ENCODE measurements at regions not wholly inside any gene's neighbourhood (a gene's known extent, or its start where the extent isn't known, plus 50 kb on each side); places are given as distances from the start of the nearest gene placed in this dataset.

GRCh38 chr4:20431543-20431951 is 179.8 kb downstream of the SLIT2 start:
- Mint-ChIP-seq H3K4me3 (no peak overlapping the region), H3K4me1 (peaks cover 15% of the 10 kb centered on the region), H3K27ac (ENCODE audit: unreplicated experiment) (no peak overlapping the region), H3K9me3 (no peaks in the 10 kb centered on the region), H3K27me3 (ENCODE audit: low read depth) (no peaks in the 10 kb centered on the region), H3K36me3 (ENCODE audit: low read depth) (no peaks in the 10 kb centered on the region)
- no peak for TF ChIP-seq CTCF (conservative IDR thresholded peaks at IDR 0.05)
- DNase-seq (ENCODE audit: low read depth, low spot score): no peak

- Mint-ChIP-seq H3K4me1 (peaks cover 15% of the 10 kb centered on the region), H3K36me3 (ENCODE audit: low read depth) (no peaks in the 10 kb centered on the region), H3K9me3 (no peaks in the 10 kb centered on the region), H3K27me3 (ENCODE audit: low read depth) (no peaks in the 10 kb centered on the region), H3K27ac (ENCODE audit: unreplicated experiment) (no peak overlapping the region), H3K4me3 (no peak overlapping the region)
- no peak for TF ChIP-seq CTCF (conservative IDR thresholded peaks at IDR 0.05)
- DNase-seq (ENCODE audit: low read depth, low spot score): no peak
Observed at GRCh38 chr4:20432088-20432487, 180.4 kb downstream of the SLIT2 start.

- no peak for TF ChIP-seq CTCF (conservative IDR thresholded peaks at IDR 0.05)
- Mint-ChIP-seq H3K36me3 (ENCODE audit: low read depth) (no peaks in the 10 kb centered on the region), H3K4me1 (peaks cover 15% of the 10 kb centered on the region), H3K27ac (ENCODE audit: unreplicated experiment) (no peak overlapping the region), H3K27me3 (ENCODE audit: low read depth) (no peaks in the 10 kb centered on the region), H3K4me3 (no peak overlapping the region), H3K9me3 (peaks cover 4% of the 10 kb centered on the region)
- DNase-seq (ENCODE audit: low read depth, low spot score): no peak
Observed at GRCh38 chr4:20433097-20433705, 181.5 kb downstream of the SLIT2 start.

GRCh38 chr4:20440170-20440569 is 188.5 kb downstream of the SLIT2 start:
- no peak for DNase-seq (ENCODE audit: low read depth, low spot score)
- H3K27ac Mint-ChIP-seq (ENCODE audit: unreplicated experiment): no peak overlapping the region
- peaks cover 4% of the 10 kb centered on the region for H3K9me3 Mint-ChIP-seq
- TF ChIP-seq CTCF (conservative IDR thresholded peaks at IDR 0.05): no peak
- no peaks in the 10 kb centered on the region for H3K36me3 Mint-ChIP-seq (ENCODE audit: low read depth)
- no peaks in the 10 kb centered on the region for H3K4me1 Mint-ChIP-seq
- no peak overlapping the region for H3K4me3 Mint-ChIP-seq
- no peaks in the 10 kb centered on the region for H3K27me3 Mint-ChIP-seq (ENCODE audit: low read depth)

- no peaks in the 10 kb centered on the region for H3K27me3 Mint-ChIP-seq (ENCODE audit: low read depth)
- no peak for DNase-seq (ENCODE audit: low read depth, low spot score)
- TF ChIP-seq CTCF (conservative IDR thresholded peaks at IDR 0.05): no peak
- H3K36me3 Mint-ChIP-seq (ENCODE audit: low read depth): no peaks in the 10 kb centered on the region
- no peak overlapping the region for H3K4me3 Mint-ChIP-seq
- no peak overlapping the region for H3K27ac Mint-ChIP-seq (ENCODE audit: unreplicated experiment)
- H3K4me1 Mint-ChIP-seq: peaks cover 22% of the 10 kb centered on the region
- no peaks in the 10 kb centered on the region for H3K9me3 Mint-ChIP-seq
Observed at GRCh38 chr4:20443015-20443805, 191.5 kb downstream of the SLIT2 start.

Measured in neural crest cell (in vitro differentiated cells).